ENCODE measurements at regions not wholly inside any gene's neighbourhood (a gene's known extent, or its start where the extent isn't known, plus 50 kb on each side); places are given as distances from the start of the nearest gene placed in this dataset.

GRCh38 chr12:115433014-115433634, 749.1 kb upstream of the TBX3 start:
- no peak for DNase-seq (ENCODE audit: low spot score)

- DNase-seq (ENCODE audit: low spot score) = no peak
These were observed 746.7 kb upstream of the TBX3 start for GRCh38 chr12:115430636-115431035.

- no peak for DNase-seq (ENCODE audit: low spot score)
These were observed 742.8 kb upstream of the TBX3 start for GRCh38 chr12:115426732-115427131.

- no peak for DNase-seq (ENCODE audit: low spot score)
These were observed 740.0 kb upstream of the TBX3 start for GRCh38 chr12:115424003-115424402.

GRCh38 chr12:115423546-115423987, 739.6 kb upstream of the TBX3 start:
- no peak for DNase-seq (ENCODE audit: low spot score)

- no peak for DNase-seq (ENCODE audit: low spot score)
These were observed 739.0 kb upstream of the TBX3 start for GRCh38 chr12:115422845-115423545.

GRCh38 chr12:115421796-115422709, 738.1 kb upstream of the TBX3 start:
- DNase-seq (ENCODE audit: low spot score) = no peak

- DNase-seq (ENCODE audit: low spot score) = no peak
These were observed 737.4 kb upstream of the TBX3 start for GRCh38 chr12:115421350-115421749.

- no peak for DNase-seq (ENCODE audit: low spot score)
These were observed 735.2 kb upstream of the TBX3 start for GRCh38 chr12:115419145-115419646.

- DNase-seq (ENCODE audit: low spot score) = no peak
These were observed 733.6 kb upstream of the TBX3 start for GRCh38 chr12:115417610-115418009.

- DNase-seq (ENCODE audit: low spot score) = no peak
These were observed 732.9 kb upstream of the TBX3 start for GRCh38 chr12:115416869-115417268.

GRCh38 chr12:115413626-115414025, 729.7 kb upstream of the TBX3 start:
- DNase-seq (ENCODE audit: low spot score) = no peak

- DNase-seq (ENCODE audit: low spot score) = no peak
These were observed 728.9 kb upstream of the TBX3 start for GRCh38 chr12:115412831-115413230.

- no peak for DNase-seq (ENCODE audit: low spot score)
These were observed 727.1 kb upstream of the TBX3 start for GRCh38 chr12:115411121-115411520.

GRCh38 chr12:115408642-115409041, 724.7 kb upstream of the TBX3 start:
- DNase-seq (ENCODE audit: low spot score) = no peak

- DNase-seq (ENCODE audit: low spot score) = no peak
These were observed 723.7 kb upstream of the TBX3 start for GRCh38 chr12:115407723-115408122.

- no peak for DNase-seq (ENCODE audit: low spot score)
These were observed 723.1 kb upstream of the TBX3 start for GRCh38 chr12:115407036-115407435.

GRCh38 chr12:115405471-115405860, 721.5 kb upstream of the TBX3 start:
- DNase-seq (ENCODE audit: low spot score) = no peak

- DNase-seq (ENCODE audit: low spot score) = no peak
These were observed 720.9 kb upstream of the TBX3 start for GRCh38 chr12:115404761-115405470.

GRCh38 chr12:115403689-115404088, 719.7 kb upstream of the TBX3 start:
- DNase-seq (ENCODE audit: low spot score) = no peak

GRCh38 chr12:115403253-115403652, 719.3 kb upstream of the TBX3 start:
- DNase-seq (ENCODE audit: low spot score) = no peak
